NCI-H774 (cell line): ENCODE measurements at regions not wholly inside any gene's neighbourhood (a gene's known extent, or its start where the extent isn't known, plus 50 kb on each side); places are given as distances from the start of the nearest gene placed in this dataset.
"Not testable (repeated sequence)": the region's sequence is repeated elsewhere in the genome, so short reads cannot be mapped to it uniquely, and the experiment has no call there.

Experiments
- DNase-seq: peaks from one replicate; lab custom pipeline; 2025; lab: John Stamatoyannopoulos, UW

- no peak for DNase-seq
Measured at GRCh38 chrX:112367065-112367464, 284.5 kb upstream of the TRPC5 start.

GRCh38 chrX:112359906-112360305 lies 277.3 kb upstream of the TRPC5 start:
- DNase-seq = no peak

- DNase-seq = no peak
Measured at GRCh38 chrX:112355931-112356330, 273.4 kb upstream of the TRPC5 start.

GRCh38 chrX:112341598-112341997 lies 259.0 kb upstream of the TRPC5 start:
- no peak for DNase-seq

- DNase-seq = no peak
Measured at GRCh38 chrX:112313201-112313600, 230.6 kb upstream of the TRPC5 start.

- no peak for DNase-seq
Measured at GRCh38 chrX:112306027-112306426, 223.5 kb upstream of the TRPC5 start.

- no peak for DNase-seq
Measured at GRCh38 chrX:112279940-112280339, 197.4 kb upstream of the TRPC5 start.

GRCh38 chrX:112270991-112271390 lies 188.4 kb upstream of the TRPC5 start:
- DNase-seq = no peak

GRCh38 chrX:112266136-112266535 lies 183.6 kb upstream of the TRPC5 start:
- DNase-seq = no peak

- DNase-seq = no peak
Measured at GRCh38 chrX:112259375-112259774, 176.8 kb upstream of the TRPC5 start.

- DNase-seq = no peak
Measured at GRCh38 chrX:112254896-112255295, 172.3 kb upstream of the TRPC5 start.

GRCh38 chrX:112247714-112248113 lies 165.1 kb upstream of the TRPC5 start:
- DNase-seq = no peak

GRCh38 chrX:112235547-112235946 lies 153.0 kb upstream of the TRPC5 start:
- no peak for DNase-seq

GRCh38 chrX:112233164-112233563 lies 150.6 kb upstream of the TRPC5 start:
- DNase-seq = no peak

- not testable (repeated sequence) for DNase-seq
Measured at GRCh38 chrX:112226795-112227194, 144.2 kb upstream of the TRPC5 start.

- DNase-seq = no peak
Measured at GRCh38 chrX:112223391-112223790, 140.8 kb upstream of the TRPC5 start.

GRCh38 chrX:112218388-112218787 lies 135.8 kb upstream of the TRPC5 start:
- no peak for DNase-seq

GRCh38 chrX:112211459-112211858 lies 128.9 kb upstream of the TRPC5 start:
- DNase-seq = no peak

GRCh38 chrX:112197840-112198239 lies 115.3 kb upstream of the TRPC5 start:
- DNase-seq = no peak

GRCh38 chrX:112190646-112191045 lies 108.1 kb upstream of the TRPC5 start:
- no peak for DNase-seq

GRCh38 chrX:112181361-112181760 lies 98.8 kb upstream of the TRPC5 start:
- not testable (repeated sequence) for DNase-seq

- DNase-seq = no peak
Measured at GRCh38 chrX:112164420-112164819, 81.8 kb upstream of the TRPC5 start.

- DNase-seq = no peak
Measured at GRCh38 chrX:112163906-112164305, 81.3 kb upstream of the TRPC5 start.

- DNase-seq = no peak
Measured at GRCh38 chrX:112148397-112148796, 65.8 kb upstream of the TRPC5 start.

GRCh38 chrX:112147206-112147605 lies 64.6 kb upstream of the TRPC5 start:
- no peak for DNase-seq
